Thyroid gland (tissue), 4 donors: ENCODE measurements at regions not wholly inside any gene's neighbourhood (a gene's known extent, or its start where the extent isn't known, plus 50 kb on each side); places are given as distances from the start of the nearest gene placed in this dataset.

ENCODE experiments used
- DNase-seq, 2 donors: peaks; one replicate each; pipeline ENCODE4 v3.0.0-alpha.2; 2019
- H3K27ac ChIP-seq, 3 donors: fragments of 200-600 bp; sonication (generic); 1 replicate in 2 of 3; 2 replicates in 1 of 3; pipeline ENCODE4 v1.5.1; 2016 to 2019; ENCODE audit warnings: mild to moderate bottlenecking in 1 of 3, moderate library complexity in 1 of 3
- H3K27me3 ChIP-seq: fragments of 200-600 bp; sonication (generic); one replicate; pipeline ENCODE4 v1.5.1; 2019
- H3K36me3 ChIP-seq, 2 donors: fragments of 200-600 bp; sonication (generic); one replicate each; pipeline ENCODE4 v1.5.1; 2016 to 2019
- H3K4me1 ChIP-seq, 2 donors: fragments of 200-600 bp; sonication (generic); one replicate each; pipeline ENCODE4 v1.5.1; 2017 to 2019
- H3K4me3 ChIP-seq, 3 donors: fragments of 200-600 bp; sonication (generic); replicated peaks in 1 of 3; 1 replicate in 2 of 3; 2 replicates in 1 of 3; pipeline ENCODE4 v1.5.1; 2016; ENCODE audit warnings: mild to moderate bottlenecking in 1 of 3
- H3K9me3 ChIP-seq: fragments of 200-600 bp; sonication (generic); one replicate; pipeline ENCODE4 v1.5.1; 2017
- POLR2A ChIP-seq, 2 donors: fragments of 450-650 bp; IDR thresholded peaks; one replicate each; pipeline ENCODE4 v1.6.1; 2017; ENCODE audit warnings: antibody characterized with exemption in 2 of 2, mild to moderate bottlenecking in 2 of 2, moderate library complexity in 1 of 2
- WGBS, 2 donors: methylation state at CpG; one replicate each; pipeline ENCODE4 v1.1.5; 2017; 5-methylcytosine and 5-hydroxymethylcytosine counted together
- intact Hi-C: fragments of 100-400 bp; cut with DNase I; formaldehyde crosslinking; loops from one replicate; pipeline ENCODE4 v1.15.1; 2023
- TF ChIP-seq, protein P1 (sequence below), 6 experiments: fragments of 200-600 bp in 3 of 6; fragments of 450-650 bp in 3 of 6; sonication (generic) in 3 of 6; IDR thresholded peaks; one replicate each; pipeline ENCODE4 v1.5.1; 2016 to 2019; ENCODE audit warnings: antibody characterized with exemption in 6 of 6, mild to moderate bottlenecking in 2 of 6, inconsistent platforms in 1 of 6, moderate library complexity in 1 of 6

DNA sequence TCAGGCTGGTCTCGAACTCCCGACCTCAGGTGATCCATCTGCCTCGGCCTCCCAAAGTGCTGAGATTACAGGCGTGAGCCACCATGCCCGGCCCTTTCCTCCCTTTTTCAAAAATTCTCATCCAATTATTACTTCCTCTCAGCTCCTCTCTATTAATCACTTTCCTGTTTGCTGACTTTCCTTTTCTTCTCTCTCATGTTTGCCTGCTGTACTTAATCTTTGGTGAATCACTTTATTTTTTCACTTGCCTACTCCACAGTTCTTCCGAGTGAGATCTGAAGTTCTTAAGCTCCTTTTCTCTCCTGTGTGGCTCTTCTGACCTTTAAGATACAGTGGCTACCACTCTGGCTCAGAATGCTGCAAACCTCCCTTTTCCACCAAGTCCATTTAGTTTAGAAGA lies 126.3 kb upstream of the SERTAD2 start:
- TF ChIP-seq, protein P1, sequence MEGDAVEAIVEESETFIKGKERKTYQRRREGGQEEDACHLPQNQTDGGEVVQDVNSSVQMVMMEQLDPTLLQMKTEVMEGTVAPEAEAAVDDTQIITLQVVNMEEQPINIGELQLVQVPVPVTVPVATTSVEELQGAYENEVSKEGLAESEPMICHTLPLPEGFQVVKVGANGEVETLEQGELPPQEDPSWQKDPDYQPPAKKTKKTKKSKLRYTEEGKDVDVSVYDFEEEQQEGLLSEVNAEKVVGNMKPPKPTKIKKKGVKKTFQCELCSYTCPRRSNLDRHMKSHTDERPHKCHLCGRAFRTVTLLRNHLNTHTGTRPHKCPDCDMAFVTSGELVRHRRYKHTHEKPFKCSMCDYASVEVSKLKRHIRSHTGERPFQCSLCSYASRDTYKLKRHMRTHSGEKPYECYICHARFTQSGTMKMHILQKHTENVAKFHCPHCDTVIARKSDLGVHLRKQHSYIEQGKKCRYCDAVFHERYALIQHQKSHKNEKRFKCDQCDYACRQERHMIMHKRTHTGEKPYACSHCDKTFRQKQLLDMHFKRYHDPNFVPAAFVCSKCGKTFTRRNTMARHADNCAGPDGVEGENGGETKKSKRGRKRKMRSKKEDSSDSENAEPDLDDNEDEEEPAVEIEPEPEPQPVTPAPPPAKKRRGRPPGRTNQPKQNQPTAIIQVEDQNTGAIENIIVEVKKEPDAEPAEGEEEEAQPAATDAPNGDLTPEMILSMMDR (IDR thresholded peaks at IDR 0.05) = no peak
- TF ChIP-seq POLR2A (IDR thresholded peaks at IDR 0.05) = no peak
- 88 to 94% methylated on average over 6 of the region's 6 CpGs for WGBS, 2 donors
- intact Hi-C loops = no loop called here

DNA sequence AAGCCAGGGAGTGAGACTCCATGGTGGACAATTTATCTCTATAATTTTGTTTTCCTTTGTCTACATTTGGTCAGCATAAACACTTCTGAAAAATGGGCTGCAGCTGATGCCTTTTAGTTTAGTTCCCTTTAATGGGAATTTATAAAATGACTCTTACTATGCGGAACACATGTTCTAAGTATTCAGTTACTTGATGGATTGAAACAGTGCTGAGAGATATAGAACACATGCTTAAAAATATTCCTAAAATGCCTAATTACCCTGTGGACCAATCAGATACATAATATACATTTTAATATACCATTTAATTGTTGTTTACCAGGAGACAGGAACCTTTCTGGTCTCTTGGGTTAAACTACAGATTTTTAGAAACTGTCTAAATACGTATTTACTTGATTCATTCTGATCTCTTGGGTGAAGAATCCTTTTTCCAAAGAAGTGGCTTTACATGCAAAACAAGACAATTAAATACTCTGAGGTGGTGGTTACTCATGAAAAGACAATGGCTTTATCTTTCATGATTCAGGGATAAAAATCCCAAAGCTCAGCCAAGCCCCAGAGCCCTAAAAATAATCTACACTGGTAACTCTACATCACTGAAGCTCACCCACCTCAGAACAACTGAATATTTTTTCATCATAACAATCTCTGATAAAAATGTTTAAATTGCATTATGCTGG lies 128.1 kb upstream of the SERTAD2 start:
- WGBS, 2 donors = 95 to 97% methylated on average over 2 of the region's 2 CpGs
- no peak for DNase-seq
- Histone ChIP-seq H3K36me3 (no peaks in the 10 kb centered on the region), H3K27me3 (no peaks in the 10 kb centered on the region), H3K9me3 (no peaks in the 10 kb centered on the region), H3K4me1 (peaks cover 0 to 18% of the 10 kb centered on the region in 2 donors), H3K4me3 (no peak overlapping the region), H3K27ac (no peak overlapping the region)
- intact Hi-C loops = no loop called here
- TF ChIP-seq, protein P1 (IDR thresholded peaks at IDR 0.05) = no peak
- no peak for TF ChIP-seq POLR2A (IDR thresholded peaks at IDR 0.05)

More for the DNA sequence above, 126.3 kb upstream of the SERTAD2 start:
- Histone ChIP-seq H3K36me3 (no peaks in the 10 kb centered on the region), H3K9me3 (no peaks in the 10 kb centered on the region), H3K4me3 (no peak overlapping the region), H3K4me1 (peaks cover 0 to 18% of the 10 kb centered on the region in 2 donors), H3K27ac (no peak overlapping the region), H3K27me3 (no peaks in the 10 kb centered on the region)
- no peak for DNase-seq

DNA sequence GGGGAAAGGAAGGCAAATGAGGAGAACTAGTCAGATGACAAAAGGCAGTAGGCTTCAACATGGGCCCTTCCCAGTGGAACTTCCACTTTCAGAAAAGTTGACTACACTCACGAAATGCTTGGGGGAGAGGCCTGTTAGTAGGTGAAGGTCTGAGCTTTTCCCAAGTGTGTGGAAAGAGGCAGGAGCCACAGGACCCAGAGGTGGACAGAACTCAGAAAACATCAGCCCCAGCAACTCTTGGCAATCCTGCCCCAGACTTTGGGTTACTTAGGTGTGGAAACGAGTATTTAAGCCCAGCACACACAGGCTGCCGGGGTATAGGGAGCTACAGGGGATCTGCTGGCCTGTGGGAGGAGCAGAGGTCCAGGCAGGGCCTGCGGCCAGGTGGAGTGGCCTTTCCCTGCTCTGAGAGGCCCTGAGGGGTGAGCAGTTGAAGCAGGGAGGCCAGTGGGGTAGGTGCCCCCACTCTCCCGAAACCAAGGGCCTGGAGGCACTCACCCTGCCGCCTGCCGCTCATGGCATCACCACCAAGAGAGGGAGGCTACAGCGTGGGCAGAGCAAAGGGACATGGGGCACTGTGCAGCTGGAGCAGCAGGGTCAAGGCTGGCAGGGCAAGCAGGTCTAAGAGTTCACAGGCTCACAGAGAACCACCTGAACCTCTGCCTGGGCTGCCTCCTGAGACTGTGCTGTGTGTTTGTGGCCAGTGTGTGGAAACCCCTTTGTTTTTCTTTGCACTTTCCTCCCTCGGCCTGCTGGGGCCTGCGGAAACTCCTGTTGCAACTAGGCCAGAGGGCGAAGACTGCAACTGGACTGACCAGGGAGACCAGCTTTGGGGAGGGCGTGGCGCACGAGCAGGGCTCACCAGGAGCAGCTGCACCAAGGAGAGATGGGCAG lies 130.7 kb upstream of the SERTAD2 start:
- TF ChIP-seq POLR2A (IDR thresholded peaks at IDR 0.05) = no peak
- TF ChIP-seq, protein P1 (IDR thresholded peaks at IDR 0.05) = no peak
- Histone ChIP-seq H3K4me3 (no peak overlapping the region), H3K4me1 (peaks cover 0 to 9% of the 10 kb centered on the region in 2 donors), H3K9me3 (no peaks in the 10 kb centered on the region), H3K36me3 (no peaks in the 10 kb centered on the region), H3K27me3 (no peaks in the 10 kb centered on the region), H3K27ac (no peak overlapping the region)
- intact Hi-C loops = no loop called here
- WGBS, 2 donors = 83 to 89% methylated on average over 11 to 14 of the region's 14 CpGs
- no peak for DNase-seq

DNA sequence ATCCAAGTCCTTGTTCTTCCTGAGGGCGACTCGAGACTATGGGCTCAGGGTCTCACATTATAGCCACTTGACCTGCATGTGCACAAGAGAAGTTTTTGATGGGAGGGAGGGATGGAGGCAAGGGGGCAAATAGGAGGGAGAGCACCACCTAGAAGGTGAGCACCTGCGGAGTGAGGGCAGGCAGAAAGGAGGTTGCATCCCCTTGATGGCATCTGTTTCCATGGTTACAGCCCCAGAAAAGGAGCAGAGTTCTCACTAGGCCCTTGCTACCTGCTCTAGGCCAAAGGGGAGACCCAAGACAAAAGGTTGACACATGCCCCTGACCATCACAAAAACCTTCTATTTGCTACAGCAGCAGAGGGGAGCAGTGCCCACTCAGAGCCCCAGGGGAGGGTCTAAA lies 131.5 kb upstream of the SERTAD2 start:
- Histone ChIP-seq H3K36me3 (no peaks in the 10 kb centered on the region), H3K4me3 (no peak overlapping the region), H3K4me1 (peaks cover 0 to 4% of the 10 kb centered on the region in 2 donors), H3K27ac (no peak overlapping the region), H3K27me3 (no peaks in the 10 kb centered on the region), H3K9me3 (no peaks in the 10 kb centered on the region)
- WGBS, 2 donors = 93 to 95% methylated on average over 3 of the region's 3 CpGs
- DNase-seq = no peak
- TF ChIP-seq POLR2A (IDR thresholded peaks at IDR 0.05) = no peak
- TF ChIP-seq, protein P1 (IDR thresholded peaks at IDR 0.05) = no peak
- intact Hi-C loops = no loop called here
